ENCODE measurements at regions not wholly inside any gene's neighbourhood (a gene's known extent, or its start where the extent isn't known, plus 50 kb on each side); places are given as distances from the start of the nearest gene placed in this dataset.
"Not testable (repeated sequence)": the region's sequence is repeated elsewhere in the genome, so short reads cannot be mapped to it uniquely, and the experiment has no call there.

- Histone ChIP-seq H3K79me2 (ENCODE audit: low read length) (no peaks in the 10 kb centered on the region), H3K4me1 (ENCODE audit: low read length) (peaks cover 17% of the 10 kb centered on the region), H3K4me3 (ENCODE audit: low read length) (no peak overlapping the region), H4K20me1 (ENCODE audit: insufficient read depth, low read length) (no peaks in the 10 kb centered on the region), H2AFZ (ENCODE audit: low read depth, low read length) (no peak overlapping the region), H3K4me2 (ENCODE audit: low read length) (no peak overlapping the region), H3K9ac (ENCODE audit: low read length) (no peak overlapping the region), H3K27me3 (ENCODE audit: low read depth, low read length) (peaks cover 31% of the 10 kb centered on the region), H3K9me3 (ENCODE audit: insufficient read depth, low read length) (no peaks in the 10 kb centered on the region), H3K36me3 (replicated peaks; ENCODE audit: low read depth, low read length) (no peaks in the 10 kb centered on the region), H3K27ac (ENCODE audit: low read length) (no peak overlapping the region)
- TF ChIP-seq EZH2phosphoT487 (IDR thresholded peaks at IDR 0.05; ENCODE audit: low read depth) (no peak), CTCF (IDR thresholded peaks at IDR 0.05; ENCODE audit: low read depth, low read length) (no peak)
Measured at GRCh38 chr1:157382351-157382750, 170.0 kb downstream of the FCRL5 start.

GRCh38 chr1:157380523-157380922 lies 171.8 kb downstream of the FCRL5 start:
- H3K79me2 ChIP-seq (ENCODE audit: low read length): no peaks in the 10 kb centered on the region
- TF ChIP-seq CTCF (IDR thresholded peaks at IDR 0.05; ENCODE audit: low read depth, low read length): no peak
- TF ChIP-seq EZH2phosphoT487 (IDR thresholded peaks at IDR 0.05; ENCODE audit: low read depth): no peak
- peaks cover 21% of the 10 kb centered on the region for H3K4me1 ChIP-seq (ENCODE audit: low read length)

GRCh38 chr1:157377280-157377713 lies 175.0 kb downstream of the FCRL5 start:
- Histone ChIP-seq H3K27me3 (ENCODE audit: low read depth, low read length) (peaks cover 12% of the 10 kb centered on the region), H3K4me2 (ENCODE audit: low read length) (peak overlapping the region; percentile 80), H3K4me1 (ENCODE audit: low read length) (peaks cover 21% of the 10 kb centered on the region), H3K4me3 (ENCODE audit: low read length) (peak overlapping the region; percentile 64), H3K9ac (ENCODE audit: low read length) (peak overlapping the region; percentile 26; the same call in 1 of the 2 replicates), H2AFZ (ENCODE audit: low read depth, low read length) (peak overlapping the region; percentile 55)
- H3K27ac ChIP-seq (ENCODE audit: low read length); H3K79me2 ChIP-seq (ENCODE audit: low read length); H4K20me1 ChIP-seq (ENCODE audit: insufficient read depth, low read length); H3K9me3 ChIP-seq (ENCODE audit: insufficient read depth, low read length); H3K36me3 ChIP-seq (replicated peaks; ENCODE audit: low read depth, low read length): not testable (repeated sequence)
- TF ChIP-seq CTCF (IDR thresholded peaks at IDR 0.05; ENCODE audit: low read depth, low read length): peak; percentile 90

More at GRCh38 chr1:157380523-157380922, 171.8 kb downstream of the FCRL5 start:
- Histone ChIP-seq H3K4me3 (ENCODE audit: low read length) (no peak overlapping the region), H3K9ac (ENCODE audit: low read length) (no peak overlapping the region), H3K27ac (ENCODE audit: low read length) (no peak overlapping the region), H2AFZ (ENCODE audit: low read depth, low read length) (no peak overlapping the region), H3K4me2 (ENCODE audit: low read length) (no peak overlapping the region), H3K36me3 (replicated peaks; ENCODE audit: low read depth, low read length) (no peaks in the 10 kb centered on the region), H4K20me1 (ENCODE audit: insufficient read depth, low read length) (no peaks in the 10 kb centered on the region), H3K9me3 (ENCODE audit: insufficient read depth, low read length) (no peaks in the 10 kb centered on the region), H3K27me3 (ENCODE audit: low read depth, low read length) (peaks cover 29% of the 10 kb centered on the region)

- peaks cover 21% of the 10 kb centered on the region for H3K4me1 ChIP-seq (ENCODE audit: low read length)
- H3K9ac ChIP-seq (ENCODE audit: low read length): no peak overlapping the region
- H2AFZ ChIP-seq (ENCODE audit: low read depth, low read length): no peak overlapping the region
- peaks cover 13% of the 10 kb centered on the region; the same call in 1 of the 2 replicates for H3K27me3 ChIP-seq (ENCODE audit: low read depth, low read length)
- no peak overlapping the region for H3K4me3 ChIP-seq (ENCODE audit: low read length)
- H3K79me2 ChIP-seq (ENCODE audit: low read length): no peaks in the 10 kb centered on the region
- no peak overlapping the region for H3K4me2 ChIP-seq (ENCODE audit: low read length)
- H3K36me3 ChIP-seq (replicated peaks; ENCODE audit: low read depth, low read length): no peaks in the 10 kb centered on the region
- H3K9me3 ChIP-seq (ENCODE audit: insufficient read depth, low read length): no peaks in the 10 kb centered on the region
- TF ChIP-seq EZH2phosphoT487 (IDR thresholded peaks at IDR 0.05; ENCODE audit: low read depth) (no peak), CTCF (IDR thresholded peaks at IDR 0.05; ENCODE audit: low read depth, low read length) (no peak)
- H4K20me1 ChIP-seq (ENCODE audit: insufficient read depth, low read length): no peaks in the 10 kb centered on the region
- H3K27ac ChIP-seq (ENCODE audit: low read length): no peak overlapping the region
Measured at GRCh38 chr1:157376681-157377080, 175.6 kb downstream of the FCRL5 start.

- not testable (repeated sequence) for H3K4me1 ChIP-seq (ENCODE audit: low read length); H2AFZ ChIP-seq (ENCODE audit: low read depth, low read length); H3K36me3 ChIP-seq (replicated peaks; ENCODE audit: low read depth, low read length); H3K27ac ChIP-seq (ENCODE audit: low read length); H4K20me1 ChIP-seq (ENCODE audit: insufficient read depth, low read length); H3K27me3 ChIP-seq (ENCODE audit: low read depth, low read length); H3K9ac ChIP-seq (ENCODE audit: low read length); H3K4me3 ChIP-seq (ENCODE audit: low read length); H3K9me3 ChIP-seq (ENCODE audit: insufficient read depth, low read length); H3K4me2 ChIP-seq (ENCODE audit: low read length); H3K79me2 ChIP-seq (ENCODE audit: low read length)
Measured at GRCh38 chr1:157372311-157372710, 180.0 kb downstream of the FCRL5 start.

All from OCI-LY3 (cell line).